HL-60 (cell line): ENCODE measurements at regions not wholly inside any gene's neighbourhood (a gene's known extent, or its start where the extent isn't known, plus 50 kb on each side); places are given as distances from the start of the nearest gene placed in this dataset.

Experiments
- DNase-seq, 2 experiments: peaks; one replicate each; pipeline ENCODE4 v3.0.0-alpha.2; 2010 to 2020; ENCODE audit warnings: low read depth in 1 of 2, low spot score in 1 of 2
- H3K27ac ChIP-seq: fragments of 250-450 bp; sonication (Bioruptor Pico); replicated peaks from 2 replicates; pipeline ENCODE4 v1.5.1; 2020; ENCODE audit warnings: mild to moderate bottlenecking, moderate library complexity
- H3K27me3 ChIP-seq: fragments of 250-450 bp; sonication (Bioruptor Pico); 2 replicates; pipeline ENCODE4 v1.5.1; 2021; ENCODE audit warnings: mild to moderate bottlenecking, moderate library complexity; ENCODE audit not compliant: insufficient read depth, poor library complexity, severe bottlenecking
- H3K4me3 ChIP-seq: replicated peaks from 2 replicates; pipeline ENCODE4 v1.5.1; 2011; ENCODE audit warnings: mild to moderate bottlenecking, control low read depth, low read length; ENCODE audit not compliant: insufficient read depth
- GABPA ChIP-seq: IDR thresholded peaks from 2 replicates; pipeline ENCODE4 v1.6.1; 2012; ENCODE audit warnings: low read depth
- POLR2AphosphoS5 ChIP-seq: IDR thresholded peaks from 2 replicates; pipeline ENCODE4 v1.6.1; 2012; ENCODE audit warnings: low read depth
- SPI1 ChIP-seq: IDR thresholded peaks from 2 replicates; pipeline ENCODE4 v1.6.1; 2012; ENCODE audit warnings: low read depth, mild to moderate bottlenecking, borderline replicate concordance
- TF ChIP-seq, protein P1 (sequence below): IDR thresholded peaks from one replicate; pipeline ENCODE4 v1.5.1; 2011; ENCODE audit warnings: low read length, control low read depth, inconsistent platforms; ENCODE audit not compliant: insufficient read depth
- TF ChIP-seq, protein P2 (sequence below): IDR thresholded peaks from 2 replicates; pipeline ENCODE4 v1.6.1; 2012; ENCODE audit warnings: low read depth; ENCODE audit not compliant: insufficient replicate concordance

DNA sequence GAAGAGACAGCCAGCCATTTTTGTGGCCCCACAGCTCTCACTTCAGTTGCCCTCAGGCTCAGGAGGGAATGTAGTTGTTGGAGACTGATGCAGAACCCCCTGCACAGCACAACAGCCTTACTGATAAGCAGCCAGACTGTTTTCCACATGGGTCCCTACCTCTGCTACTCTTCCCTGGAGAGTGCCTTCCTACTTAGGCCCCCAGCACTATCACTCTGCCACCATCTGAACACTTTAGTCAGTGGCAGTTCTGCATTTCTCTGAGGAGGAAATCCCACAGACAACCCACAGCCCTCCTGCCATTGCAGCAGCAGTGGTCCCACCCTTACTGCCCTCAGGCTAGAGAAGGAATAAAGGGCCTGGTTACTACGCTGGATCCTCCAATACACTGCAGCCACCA is 61.8 kb upstream of the PTPRD start:
- no peaks in the 10 kb centered on the region for H3K27me3 ChIP-seq
- no peak overlapping the region for H3K27ac ChIP-seq
- TF ChIP-seq, protein P1, sequence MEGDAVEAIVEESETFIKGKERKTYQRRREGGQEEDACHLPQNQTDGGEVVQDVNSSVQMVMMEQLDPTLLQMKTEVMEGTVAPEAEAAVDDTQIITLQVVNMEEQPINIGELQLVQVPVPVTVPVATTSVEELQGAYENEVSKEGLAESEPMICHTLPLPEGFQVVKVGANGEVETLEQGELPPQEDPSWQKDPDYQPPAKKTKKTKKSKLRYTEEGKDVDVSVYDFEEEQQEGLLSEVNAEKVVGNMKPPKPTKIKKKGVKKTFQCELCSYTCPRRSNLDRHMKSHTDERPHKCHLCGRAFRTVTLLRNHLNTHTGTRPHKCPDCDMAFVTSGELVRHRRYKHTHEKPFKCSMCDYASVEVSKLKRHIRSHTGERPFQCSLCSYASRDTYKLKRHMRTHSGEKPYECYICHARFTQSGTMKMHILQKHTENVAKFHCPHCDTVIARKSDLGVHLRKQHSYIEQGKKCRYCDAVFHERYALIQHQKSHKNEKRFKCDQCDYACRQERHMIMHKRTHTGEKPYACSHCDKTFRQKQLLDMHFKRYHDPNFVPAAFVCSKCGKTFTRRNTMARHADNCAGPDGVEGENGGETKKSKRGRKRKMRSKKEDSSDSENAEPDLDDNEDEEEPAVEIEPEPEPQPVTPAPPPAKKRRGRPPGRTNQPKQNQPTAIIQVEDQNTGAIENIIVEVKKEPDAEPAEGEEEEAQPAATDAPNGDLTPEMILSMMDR, result no peak
- no peak for TF ChIP-seq SPI1
- no peak for TF ChIP-seq GABPA
- TF ChIP-seq POLR2AphosphoS5, result no peak
- TF ChIP-seq, protein P2, sequence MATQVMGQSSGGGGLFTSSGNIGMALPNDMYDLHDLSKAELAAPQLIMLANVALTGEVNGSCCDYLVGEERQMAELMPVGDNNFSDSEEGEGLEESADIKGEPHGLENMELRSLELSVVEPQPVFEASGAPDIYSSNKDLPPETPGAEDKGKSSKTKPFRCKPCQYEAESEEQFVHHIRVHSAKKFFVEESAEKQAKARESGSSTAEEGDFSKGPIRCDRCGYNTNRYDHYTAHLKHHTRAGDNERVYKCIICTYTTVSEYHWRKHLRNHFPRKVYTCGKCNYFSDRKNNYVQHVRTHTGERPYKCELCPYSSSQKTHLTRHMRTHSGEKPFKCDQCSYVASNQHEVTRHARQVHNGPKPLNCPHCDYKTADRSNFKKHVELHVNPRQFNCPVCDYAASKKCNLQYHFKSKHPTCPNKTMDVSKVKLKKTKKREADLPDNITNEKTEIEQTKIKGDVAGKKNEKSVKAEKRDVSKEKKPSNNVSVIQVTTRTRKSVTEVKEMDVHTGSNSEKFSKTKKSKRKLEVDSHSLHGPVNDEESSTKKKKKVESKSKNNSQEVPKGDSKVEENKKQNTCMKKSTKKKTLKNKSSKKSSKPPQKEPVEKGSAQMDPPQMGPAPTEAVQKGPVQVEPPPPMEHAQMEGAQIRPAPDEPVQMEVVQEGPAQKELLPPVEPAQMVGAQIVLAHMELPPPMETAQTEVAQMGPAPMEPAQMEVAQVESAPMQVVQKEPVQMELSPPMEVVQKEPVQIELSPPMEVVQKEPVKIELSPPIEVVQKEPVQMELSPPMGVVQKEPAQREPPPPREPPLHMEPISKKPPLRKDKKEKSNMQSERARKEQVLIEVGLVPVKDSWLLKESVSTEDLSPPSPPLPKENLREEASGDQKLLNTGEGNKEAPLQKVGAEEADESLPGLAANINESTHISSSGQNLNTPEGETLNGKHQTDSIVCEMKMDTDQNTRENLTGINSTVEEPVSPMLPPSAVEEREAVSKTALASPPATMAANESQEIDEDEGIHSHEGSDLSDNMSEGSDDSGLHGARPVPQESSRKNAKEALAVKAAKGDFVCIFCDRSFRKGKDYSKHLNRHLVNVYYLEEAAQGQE, result no peak
- H3K4me3 ChIP-seq, result no peak overlapping the region
- no peak for DNase-seq

DNA sequence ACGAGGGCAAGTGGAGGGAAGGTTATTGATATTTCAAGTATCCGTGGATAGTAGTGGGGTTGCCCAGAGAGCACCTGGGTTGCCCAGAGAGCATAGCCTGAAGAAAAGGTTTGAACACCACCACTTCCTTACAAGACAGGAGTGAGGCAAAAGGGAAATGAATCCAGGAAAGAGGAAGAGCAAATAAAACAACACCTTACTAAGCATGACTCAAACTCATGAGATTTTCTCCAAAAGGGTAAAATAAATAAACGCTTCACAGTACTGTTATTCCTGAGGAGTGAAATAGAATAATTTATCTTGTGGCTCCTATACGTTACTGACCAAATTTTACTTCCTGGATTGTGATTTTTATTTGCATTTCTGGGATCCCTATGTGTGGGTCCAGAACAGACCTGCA is 65.2 kb upstream of the PTPRD start:
- no peak overlapping the region for H3K4me3 ChIP-seq
- no peaks in the 10 kb centered on the region for H3K27me3 ChIP-seq
- H3K27ac ChIP-seq, result no peak overlapping the region
- TF ChIP-seq POLR2AphosphoS5, result no peak
- DNase-seq, result no peak

GRCh38 chr9:10678790-10679189 is 66.0 kb upstream of the PTPRD start:
- Histone ChIP-seq H3K27me3 (no peaks in the 10 kb centered on the region), H3K27ac (no peak overlapping the region), H3K4me3 (no peak overlapping the region)
- DNase-seq, result no peak
- no peak for TF ChIP-seq GABPA
- TF ChIP-seq, protein P2, result no peak
- TF ChIP-seq, protein P1, result no peak
- TF ChIP-seq SPI1, result no peak

- H3K27me3 ChIP-seq, result no peaks in the 10 kb centered on the region
- H3K27ac ChIP-seq, result no peak overlapping the region
- no peak overlapping the region for H3K4me3 ChIP-seq
- no peak for DNase-seq
- no peak for TF ChIP-seq SPI1
- TF ChIP-seq, protein P2, result no peak
- TF ChIP-seq POLR2AphosphoS5, result no peak
- no peak for TF ChIP-seq GABPA
- TF ChIP-seq, protein P1, result no peak
Measured at GRCh38 chr9:10686943-10687342, 74.1 kb upstream of the PTPRD start.
